ENCODE measurements at regions not wholly inside any gene's neighbourhood (a gene's known extent, or its start where the extent isn't known, plus 50 kb on each side); places are given as distances from the start of the nearest gene placed in this dataset.

DNA sequence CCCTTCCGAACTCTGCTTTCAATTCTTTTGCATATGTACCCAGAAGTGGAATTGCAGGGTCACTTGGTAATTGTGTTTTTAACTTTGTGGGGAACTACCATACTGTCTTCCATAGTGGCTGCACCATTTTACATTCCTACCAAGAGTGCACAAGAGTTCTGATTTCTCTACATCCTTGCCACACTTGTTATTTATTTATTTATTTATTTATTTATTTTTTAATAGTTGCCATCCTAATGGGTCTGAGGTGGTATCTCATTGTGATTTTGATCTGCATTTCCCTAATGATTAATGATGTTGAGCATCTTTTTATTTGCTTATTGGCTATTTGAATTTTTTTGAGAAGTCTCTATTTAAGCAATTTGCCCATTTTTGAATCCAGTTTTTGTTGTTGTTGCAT, 422.4 kb downstream of the PTPRU start:
- no peak overlapping the region for H3K4me3 ChIP-seq
- 74% methylated on average over 1 of the region's 1 CpG for WGBS
- H3K27ac ChIP-seq (replicated peaks in 1 of 4), result no peak overlapping the region
- H3K9me3 ChIP-seq, result peaks cover 0 to 25% (median 18%) of the 10 kb centered on the region in 4 donors
- intact Hi-C loops (cut with DNase I), result no loop called here
- H3K36me3 ChIP-seq, result no peaks in the 10 kb centered on the region
- no peak for DNase-seq (ENCODE audit: extremely low spot score)
- TF ChIP-seq, protein P1, sequence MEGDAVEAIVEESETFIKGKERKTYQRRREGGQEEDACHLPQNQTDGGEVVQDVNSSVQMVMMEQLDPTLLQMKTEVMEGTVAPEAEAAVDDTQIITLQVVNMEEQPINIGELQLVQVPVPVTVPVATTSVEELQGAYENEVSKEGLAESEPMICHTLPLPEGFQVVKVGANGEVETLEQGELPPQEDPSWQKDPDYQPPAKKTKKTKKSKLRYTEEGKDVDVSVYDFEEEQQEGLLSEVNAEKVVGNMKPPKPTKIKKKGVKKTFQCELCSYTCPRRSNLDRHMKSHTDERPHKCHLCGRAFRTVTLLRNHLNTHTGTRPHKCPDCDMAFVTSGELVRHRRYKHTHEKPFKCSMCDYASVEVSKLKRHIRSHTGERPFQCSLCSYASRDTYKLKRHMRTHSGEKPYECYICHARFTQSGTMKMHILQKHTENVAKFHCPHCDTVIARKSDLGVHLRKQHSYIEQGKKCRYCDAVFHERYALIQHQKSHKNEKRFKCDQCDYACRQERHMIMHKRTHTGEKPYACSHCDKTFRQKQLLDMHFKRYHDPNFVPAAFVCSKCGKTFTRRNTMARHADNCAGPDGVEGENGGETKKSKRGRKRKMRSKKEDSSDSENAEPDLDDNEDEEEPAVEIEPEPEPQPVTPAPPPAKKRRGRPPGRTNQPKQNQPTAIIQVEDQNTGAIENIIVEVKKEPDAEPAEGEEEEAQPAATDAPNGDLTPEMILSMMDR (IDR thresholded peaks at IDR 0.05), result no peak
- TF ChIP-seq EP300 (IDR thresholded peaks at IDR 0.05) (no peak), POLR2AphosphoS5 (IDR thresholded peaks at IDR 0.05) (no peak), POLR2A (IDR thresholded peaks at IDR 0.05; ENCODE audit: low read depth) (no peak)
- peaks cover 0 to 20% (median 0%) of the 10 kb centered on the region in 4 donors for H3K27me3 ChIP-seq
- H3K4me1 ChIP-seq, result no peaks in the 10 kb centered on the region

DNA sequence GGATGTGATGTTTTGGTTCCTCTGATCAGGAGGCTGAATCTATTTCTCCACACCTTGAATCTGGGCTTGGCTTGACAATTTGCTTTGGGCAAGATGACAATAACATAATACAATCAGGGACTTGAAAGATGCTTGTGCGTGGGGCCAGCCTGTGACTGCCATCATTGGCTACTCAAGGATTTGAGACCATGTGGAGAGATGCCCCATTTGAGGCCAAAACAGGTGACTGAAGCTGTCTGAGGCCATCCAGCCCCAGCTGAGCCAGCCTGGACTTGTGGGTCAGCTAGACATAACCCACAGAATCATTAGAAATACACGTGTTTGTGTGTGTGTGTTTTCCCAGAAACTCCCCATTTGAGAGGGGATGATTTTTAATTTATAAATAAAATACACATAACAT, 421.5 kb downstream of the PTPRU start:
- Histone ChIP-seq H3K27me3 (peaks cover 0 to 24% (median 0%) of the 10 kb centered on the region in 4 donors), H3K36me3 (no peaks in the 10 kb centered on the region), H3K9me3 (peaks cover 0 to 24% (median 18%) of the 10 kb centered on the region in 4 donors), H3K4me1 (no peaks in the 10 kb centered on the region), H3K27ac (replicated peaks in 1 of 4) (no peak overlapping the region), H3K4me3 (no peak overlapping the region)
- TF ChIP-seq, protein P1 (IDR thresholded peaks at IDR 0.05), result no peak
- TF ChIP-seq EP300 (IDR thresholded peaks at IDR 0.05) (no peak), POLR2AphosphoS5 (IDR thresholded peaks at IDR 0.05) (no peak), POLR2A (IDR thresholded peaks at IDR 0.05; ENCODE audit: low read depth) (no peak)
- DNase-seq (ENCODE audit: extremely low spot score), result peak; percentile 34
- intact Hi-C loops (cut with DNase I), result no loop called here
- WGBS, result 73% methylated on average over 2 of the region's 2 CpGs

DNA sequence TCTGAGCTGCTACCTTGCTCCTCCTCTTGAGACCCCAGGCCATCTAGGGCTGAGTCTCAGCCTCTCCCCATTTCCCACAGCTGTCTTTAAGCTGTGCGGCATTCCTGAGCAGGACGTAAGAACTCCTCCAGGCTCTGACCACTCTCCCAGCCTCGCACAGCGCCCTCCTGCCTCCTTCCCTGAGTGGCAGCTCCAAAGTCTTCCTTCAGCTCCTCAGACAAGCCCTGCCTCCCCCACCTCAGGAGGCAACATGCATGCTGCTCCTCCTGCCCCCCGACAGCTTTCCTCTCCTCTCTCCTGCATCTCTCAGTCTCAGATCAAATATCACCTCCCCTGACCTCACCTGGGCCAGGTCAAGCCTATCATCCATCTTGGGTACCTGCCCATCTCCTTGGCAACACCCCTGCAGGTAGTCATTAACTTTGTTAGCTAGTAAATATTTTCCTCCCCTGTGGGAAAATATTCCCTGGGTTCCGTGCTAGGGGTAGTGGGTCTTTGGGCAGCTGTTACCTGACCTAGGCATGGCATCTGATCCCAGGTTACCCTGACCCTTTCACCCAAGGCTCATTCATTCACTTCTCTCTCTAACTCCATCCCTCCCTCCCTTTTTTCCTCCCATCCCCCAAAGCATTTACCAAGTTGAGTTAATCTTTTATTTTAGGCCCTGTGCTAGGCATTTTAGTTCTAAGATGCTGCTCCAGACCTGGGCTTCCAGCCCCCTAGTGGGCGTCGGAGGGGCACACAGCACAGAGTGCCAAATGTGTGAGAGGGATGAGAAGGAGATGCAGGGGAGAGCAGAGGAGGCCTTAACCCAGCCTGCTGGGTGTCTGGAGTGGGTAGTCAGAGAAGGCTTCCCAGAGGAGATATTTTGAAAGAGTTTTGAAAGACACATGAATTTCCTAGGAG, 419.9 kb downstream of the PTPRU start:
- Histone ChIP-seq H3K36me3 (no peaks in the 10 kb centered on the region), H3K4me1 (no peaks in the 10 kb centered on the region), H3K27me3 (peaks cover 0 to 30% (median 0%) of the 10 kb centered on the region in 4 donors), H3K27ac (replicated peaks in 1 of 4) (no peak overlapping the region), H3K9me3 (peaks cover 0 to 11% (median 9%) of the 10 kb centered on the region in 4 donors), H3K4me3 (no peak overlapping the region)
- TF ChIP-seq POLR2AphosphoS5 (IDR thresholded peaks at IDR 0.05) (no peak), EP300 (IDR thresholded peaks at IDR 0.05) (no peak), POLR2A (IDR thresholded peaks at IDR 0.05; ENCODE audit: low read depth) (no peak)
- TF ChIP-seq, protein P1 (IDR thresholded peaks at IDR 0.05), result no peak
- 39% methylated on average over 8 of the region's 8 CpGs for WGBS
- peak; percentile 83 for DNase-seq (ENCODE audit: extremely low spot score)
- intact Hi-C loops (cut with DNase I), result no loop called here

DNA sequence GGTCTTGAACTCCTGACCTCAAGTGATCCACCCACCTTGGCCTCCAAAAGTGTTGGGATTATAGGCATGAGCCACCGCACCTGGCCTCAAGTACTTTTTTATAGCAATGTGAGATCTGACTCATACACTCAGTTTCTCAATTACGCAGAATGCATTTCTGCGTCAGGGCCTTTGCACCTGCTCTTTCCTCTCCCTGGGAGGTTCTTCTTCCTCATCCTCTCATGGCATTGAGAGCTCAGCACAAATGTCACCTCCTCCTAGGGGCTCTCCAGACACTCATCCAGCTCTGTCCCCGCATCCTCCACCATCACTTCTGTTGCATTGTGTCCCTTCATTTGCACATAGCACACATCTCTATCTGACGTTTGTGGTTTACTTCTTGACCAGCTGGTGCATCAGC, 418.8 kb downstream of the PTPRU start:
- TF ChIP-seq EP300 (IDR thresholded peaks at IDR 0.05) (no peak), POLR2AphosphoS5 (IDR thresholded peaks at IDR 0.05) (no peak), POLR2A (IDR thresholded peaks at IDR 0.05; ENCODE audit: low read depth) (no peak)
- TF ChIP-seq, protein P1 (IDR thresholded peaks at IDR 0.05), result no peak
- no peak overlapping the region for H3K27ac ChIP-seq (replicated peaks in 1 of 4)
- intact Hi-C loops (cut with DNase I), result no loop called here
- 87% methylated on average over 5 of the region's 5 CpGs for WGBS
- no peak overlapping the region for H3K4me3 ChIP-seq
- peaks cover 0 to 11% (median 9%) of the 10 kb centered on the region in 4 donors for H3K9me3 ChIP-seq
- no peaks in the 10 kb centered on the region for H3K36me3 ChIP-seq
- H3K27me3 ChIP-seq, result peaks cover 0 to 40% (median 0%) of the 10 kb centered on the region in 4 donors
- DNase-seq (ENCODE audit: extremely low spot score), result peak; percentile 62
- no peaks in the 10 kb centered on the region for H3K4me1 ChIP-seq

All from esophagus muscularis mucosa (tissue), 4 donors.